HepG2 (cell line): ENCODE measurements at regions not wholly inside any gene's neighbourhood (a gene's known extent, or its start where the extent isn't known, plus 50 kb on each side); places are given as distances from the start of the nearest gene placed in this dataset.

Source experiments
- ATF3 ChIP-seq: sonication (generic); formaldehyde crosslinking; IDR thresholded peaks from 2 replicates; pipeline ENCODE4 v1.4.0; 2020; ENCODE audit warnings: missing genetic modification reagents
- CEBPZ ChIP-seq: IDR thresholded peaks from 2 replicates; pipeline ENCODE4 v1.6.1; 2012; ENCODE audit warnings: low read length, improper control_type of control experiment
- CTCF ChIP-seq: sonication (generic); formaldehyde crosslinking; IDR thresholded peaks from 2 replicates; pipeline ENCODE4 v1.5.0; 2020; ENCODE audit warnings: mild to moderate bottlenecking, missing genetic modification reagents, moderate library complexity
- EZH2 ChIP-seq: conservative IDR thresholded peaks from 2 replicates; pipeline ENCODE4 v1.6.1; 2012; ENCODE audit warnings: mild to moderate bottlenecking, low read depth, low read length, moderate library complexity
- MYC ChIP-seq: sonication (generic); formaldehyde crosslinking; IDR thresholded peaks from 2 replicates; pipeline ENCODE4 v1.9.0; 2021; ENCODE audit warnings: missing genetic modification reagents, borderline replicate concordance
- RAD21 ChIP-seq: fragments of 450-650 bp; formaldehyde crosslinking; IDR thresholded peaks from 2 replicates; pipeline ENCODE4 v1.5.0; 2020; ENCODE audit warnings: mild to moderate bottlenecking

GRCh38 chr4:175983636-175984035 lies 82.0 kb upstream of the WDR17 start:
- no peak for TF ChIP-seq RAD21 (CRISPR knock-in tag)
- TF ChIP-seq ATF3 (CRISPR knock-in tag): no peak
- no peak for TF ChIP-seq EZH2
- TF ChIP-seq CEBPZ: no peak
- TF ChIP-seq CTCF: no peak
- no peak for TF ChIP-seq MYC (CRISPR knock-in tag)
